Liver (tissue), 8 donors: ENCODE measurements at regions not wholly inside any gene's neighbourhood (a gene's known extent, or its start where the extent isn't known, plus 50 kb on each side); places are given as distances from the start of the nearest gene placed in this dataset.

Source experiments
- DNase-seq: peaks from one replicate; pipeline ENCODE4 v3.0.0-alpha.2; 2017; ENCODE audit warnings: low spot score
- H3K27ac ChIP-seq, 2 donors: one replicate each; pipeline ENCODE4 v1.7.0; 2013; ENCODE audit warnings: inconsistent platforms in 2 of 2, low read length in 2 of 2, control low read depth in 1 of 2, low read depth in 1 of 2, mild to moderate bottlenecking in 1 of 2
- H3K27me3 ChIP-seq, 4 donors: one replicate each; pipeline versions ENCODE4 v1.6.1 to v1.7.0; 2013; ENCODE audit warnings: low read length in 3 of 4, inconsistent platforms in 1 of 4, mild to moderate bottlenecking in 1 of 4, moderate library complexity in 1 of 4; ENCODE audit not compliant: control insufficient read depth in 4 of 4, insufficient read depth in 4 of 4
- H3K36me3 ChIP-seq, 4 donors: one replicate each; pipeline versions ENCODE4 v1.6.1 to v1.7.0; 2013; ENCODE audit warnings: low read length in 3 of 4, mild to moderate bottlenecking in 3 of 4, low read depth in 1 of 4, moderate library complexity in 1 of 4; ENCODE audit not compliant: control insufficient read depth in 4 of 4, insufficient read depth in 3 of 4
- H3K4me1 ChIP-seq, 4 donors: one replicate each; pipeline versions ENCODE4 v1.6.1 to v1.7.0; 2013; ENCODE audit warnings: low read length in 3 of 4, mild to moderate bottlenecking in 3 of 4, moderate library complexity in 1 of 4; ENCODE audit not compliant: control insufficient read depth in 4 of 4, insufficient read depth in 4 of 4
- H3K4me3 ChIP-seq, 3 donors: one replicate each; pipeline versions ENCODE4 v1.6.1 to v1.7.0; 2013; ENCODE audit warnings: low read length in 3 of 3, control low read depth in 1 of 3, low read depth in 1 of 3, mild to moderate bottlenecking in 1 of 3
- H3K9ac ChIP-seq, 2 donors: one replicate each; pipeline ENCODE4 v1.7.0; 2013; ENCODE audit warnings: low read length in 2 of 2, mild to moderate bottlenecking in 2 of 2, moderate library complexity in 2 of 2, control low read depth in 1 of 2, low read depth in 1 of 2
- H3K9me3 ChIP-seq, 4 donors: one replicate each; pipeline versions ENCODE4 v1.6.1 to v1.7.0; 2013; ENCODE audit warnings: low read length in 3 of 4; ENCODE audit not compliant: control insufficient read depth in 4 of 4
- ATF3 ChIP-seq: IDR thresholded peaks from 2 replicates; pipeline ENCODE4 v1.6.1; 2016; ENCODE audit warnings: antibody characterized with exemption
- CTCF ChIP-seq: fragments of 150-350 bp; IDR thresholded peaks from 2 replicates; pipeline ENCODE4 v1.5.1; 2017; ENCODE audit warnings: improper control_type of control experiment, low read depth, low read length; ENCODE audit not compliant: missing input control
- FOXA1 ChIP-seq: IDR thresholded peaks from 2 replicates; pipeline ENCODE4 v1.6.1; 2016; ENCODE audit warnings: antibody characterized with exemption
- FOXA2 ChIP-seq: IDR thresholded peaks from 2 replicates; pipeline ENCODE4 v1.6.1; 2016; ENCODE audit warnings: antibody characterized with exemption
- GABPA ChIP-seq, 2 donors: IDR thresholded peaks in 1 of 2; conservative IDR thresholded peaks in 1 of 2; 2 replicates each; pipeline ENCODE4 v1.6.1; 2016; ENCODE audit warnings: antibody characterized with exemption in 2 of 2, mild to moderate bottlenecking in 1 of 2, moderate library complexity in 1 of 2
- HNF4A ChIP-seq, 2 donors: conservative IDR thresholded peaks; 2 replicates each; pipeline ENCODE4 v1.6.1; 2016; ENCODE audit warnings: antibody characterized with exemption in 2 of 2, mild to moderate bottlenecking in 2 of 2
- HNF4G ChIP-seq: IDR thresholded peaks from 2 replicates; pipeline ENCODE4 v1.6.1; 2016; ENCODE audit warnings: antibody characterized with exemption
- JUND ChIP-seq, 2 donors: IDR thresholded peaks; 2 replicates each; pipeline ENCODE4 v1.6.1; 2016; ENCODE audit warnings: antibody characterized with exemption in 2 of 2
- MAX ChIP-seq: IDR thresholded peaks from 2 replicates; pipeline ENCODE4 v1.6.1; 2016; ENCODE audit warnings: antibody characterized with exemption
- NR2F2 ChIP-seq: IDR thresholded peaks from 2 replicates; pipeline ENCODE4 v1.6.1; 2016; ENCODE audit warnings: antibody characterized with exemption
- RAD21 ChIP-seq, 2 donors: IDR thresholded peaks; 2 replicates each; pipeline ENCODE4 v1.6.1; 2016; ENCODE audit warnings: antibody characterized with exemption in 2 of 2, mild to moderate bottlenecking in 2 of 2
- REST ChIP-seq: IDR thresholded peaks from 2 replicates; pipeline ENCODE4 v1.6.1; 2016; ENCODE audit warnings: antibody characterized with exemption, mild to moderate bottlenecking
- SP1 ChIP-seq: IDR thresholded peaks from 2 replicates; pipeline ENCODE4 v1.6.1; 2018; ENCODE audit warnings: antibody characterized with exemption, mild to moderate bottlenecking
- YY1 ChIP-seq: IDR thresholded peaks from 2 replicates; pipeline ENCODE4 v1.6.1; 2016; ENCODE audit warnings: antibody characterized with exemption, mild to moderate bottlenecking
- ZBTB33 ChIP-seq: IDR thresholded peaks from 2 replicates; pipeline ENCODE4 v1.6.1; 2016; ENCODE audit warnings: antibody characterized with exemption
- WGBS: extraction: QIAGEN DNeasy Blood & Tissue Kit; methylation state at CpG from one replicate; pipeline ENCODE4 v1.1.7; 2013; 5-methylcytosine and 5-hydroxymethylcytosine counted together
- donor health status: healthy.
- donor health status: healthy.
- donor health status: healthy.
- donor health status: healthy.
- donor health status: healthy.

- no peak for TF ChIP-seq ATF3
- TF ChIP-seq FOXA2: no peak
- no peak for TF ChIP-seq JUND (IDR thresholded peaks at IDR 0.05)
- TF ChIP-seq SP1: no peak
- no peak for TF ChIP-seq NR2F2
- no peak for TF ChIP-seq MAX
- TF ChIP-seq HNF4A (conservative IDR thresholded peaks at IDR 0.05): no peak
- TF ChIP-seq FOXA1: no peak
- TF ChIP-seq ZBTB33: no peak
- no peak for TF ChIP-seq HNF4G
- Histone ChIP-seq H3K27me3 (no peaks in the 10 kb centered on the region), H3K9me3 (no peaks in the 10 kb centered on the region), H3K4me1 (no peaks in the 10 kb centered on the region), H3K27ac (no peak overlapping the region), H3K9ac (no peak overlapping the region), H3K36me3 (no peaks in the 10 kb centered on the region), H3K4me3 (no peak overlapping the region)
- 89% methylated on average over 3 of the region's 3 CpGs for WGBS
- no peak for DNase-seq
Observed at GRCh38 chr5:117686926-117687325, 1112.3 kb upstream of the SEMA6A start.

GRCh38 chr5:117682416-117682815 is 1107.8 kb upstream of the SEMA6A start:
- DNase-seq: no peak
- Histone ChIP-seq H3K9ac (no peak overlapping the region), H3K36me3 (no peaks in the 10 kb centered on the region), H3K9me3 (no peaks in the 10 kb centered on the region), H3K4me1 (no peaks in the 10 kb centered on the region), H3K27me3 (no peaks in the 10 kb centered on the region), H3K4me3 (no peak overlapping the region), H3K27ac (no peak overlapping the region)
- TF ChIP-seq RAD21 (IDR thresholded peaks at IDR 0.05) (no peak), YY1 (no peak)
- WGBS: 88% methylated on average over 2 of the region's 2 CpGs

GRCh38 chr5:117681431-117682254 is 1107.0 kb upstream of the SEMA6A start:
- Histone ChIP-seq H3K27ac (no peak overlapping the region), H3K4me1 (no peaks in the 10 kb centered on the region), H3K4me3 (no peak overlapping the region), H3K9me3 (no peaks in the 10 kb centered on the region), H3K27me3 (no peaks in the 10 kb centered on the region), H3K9ac (no peak overlapping the region), H3K36me3 (no peaks in the 10 kb centered on the region)
- TF ChIP-seq CTCF (no peak), MAX (no peak), REST (no peak), FOXA1 (no peak), RAD21 (IDR thresholded peaks at IDR 0.05) (no peak), GABPA (IDR thresholded peaks at IDR 0.05 in 1 of 2, conservative IDR thresholded peaks at IDR 0.05 in 1 of 2) (no peak), SP1 (no peak), ATF3 (no peak), NR2F2 (no peak)
- DNase-seq: no peak
- WGBS: 80% methylated on average over 6 of the region's 6 CpGs
